ENCODE measurements at regions not wholly inside any gene's neighbourhood (a gene's known extent, or its start where the extent isn't known, plus 50 kb on each side); places are given as distances from the start of the nearest gene placed in this dataset.

DNA sequence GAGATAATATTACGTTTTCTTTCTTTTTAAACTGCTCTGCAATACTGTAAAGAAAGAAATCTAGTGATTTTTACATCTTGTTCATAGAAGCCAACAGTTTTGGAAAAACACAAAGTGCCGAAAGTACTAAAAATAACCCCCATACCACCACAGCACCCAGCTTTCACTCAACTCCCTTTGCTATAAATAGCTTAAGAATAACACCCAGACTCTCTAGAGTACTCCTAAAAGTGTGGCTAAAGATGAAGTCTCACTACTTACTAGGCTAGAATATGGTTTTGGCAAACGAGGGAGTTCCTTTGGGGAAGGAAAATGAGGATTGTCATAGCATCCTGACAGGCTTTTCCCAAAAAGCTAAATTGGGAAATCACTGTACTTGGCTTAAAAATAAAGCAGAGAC, 151.8 kb upstream of the ANK3 start:
- no peak for TF ChIP-seq EZH2phosphoT487 (IDR thresholded peaks at IDR 0.05; ENCODE audit: borderline replicate concordance, low read length)
- TF ChIP-seq, protein P1, sequence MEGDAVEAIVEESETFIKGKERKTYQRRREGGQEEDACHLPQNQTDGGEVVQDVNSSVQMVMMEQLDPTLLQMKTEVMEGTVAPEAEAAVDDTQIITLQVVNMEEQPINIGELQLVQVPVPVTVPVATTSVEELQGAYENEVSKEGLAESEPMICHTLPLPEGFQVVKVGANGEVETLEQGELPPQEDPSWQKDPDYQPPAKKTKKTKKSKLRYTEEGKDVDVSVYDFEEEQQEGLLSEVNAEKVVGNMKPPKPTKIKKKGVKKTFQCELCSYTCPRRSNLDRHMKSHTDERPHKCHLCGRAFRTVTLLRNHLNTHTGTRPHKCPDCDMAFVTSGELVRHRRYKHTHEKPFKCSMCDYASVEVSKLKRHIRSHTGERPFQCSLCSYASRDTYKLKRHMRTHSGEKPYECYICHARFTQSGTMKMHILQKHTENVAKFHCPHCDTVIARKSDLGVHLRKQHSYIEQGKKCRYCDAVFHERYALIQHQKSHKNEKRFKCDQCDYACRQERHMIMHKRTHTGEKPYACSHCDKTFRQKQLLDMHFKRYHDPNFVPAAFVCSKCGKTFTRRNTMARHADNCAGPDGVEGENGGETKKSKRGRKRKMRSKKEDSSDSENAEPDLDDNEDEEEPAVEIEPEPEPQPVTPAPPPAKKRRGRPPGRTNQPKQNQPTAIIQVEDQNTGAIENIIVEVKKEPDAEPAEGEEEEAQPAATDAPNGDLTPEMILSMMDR (conservative IDR thresholded peaks at IDR 0.05; ENCODE audit: low read depth, low read length): no peak

Data from PC-3 (cell line).